ENCODE measurements at regions not wholly inside any gene's neighbourhood (a gene's known extent, or its start where the extent isn't known, plus 50 kb on each side); places are given as distances from the start of the nearest gene placed in this dataset.

- no peak for DNase-seq (ENCODE audit: low read depth)
Measured at GRCh38 chr14:71362282-71362681, 455.0 kb downstream of the PCNX1 start.

GRCh38 chr14:71362920-71363584 is 455.8 kb downstream of the PCNX1 start:
- peak; percentile 18 for DNase-seq (ENCODE audit: low read depth)

GRCh38 chr14:71363946-71364925 is 457.0 kb downstream of the PCNX1 start:
- DNase-seq (ENCODE audit: low read depth) = peak; percentile 40

DNA sequence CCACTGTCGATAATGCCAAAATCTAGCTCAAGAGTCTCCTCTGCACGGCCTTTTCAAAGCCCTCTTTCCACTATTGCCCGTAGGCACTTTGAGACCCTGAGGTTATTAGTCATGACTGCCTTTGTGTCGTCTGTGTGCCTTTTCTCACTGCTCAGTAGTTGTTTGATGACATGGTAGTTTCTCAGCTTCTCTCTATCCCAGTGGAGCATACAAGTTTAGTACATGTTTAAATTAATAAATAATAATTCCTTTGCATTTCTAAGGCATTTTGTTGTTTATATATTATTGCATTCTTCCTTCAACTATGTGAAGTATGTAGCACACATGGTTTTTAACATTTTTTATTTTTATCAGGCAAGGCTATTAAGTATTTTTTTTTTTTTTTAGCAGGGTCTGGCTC is 458.1 kb downstream of the PCNX1 start:
- no peak for DNase-seq (ENCODE audit: low read depth)

DNA sequence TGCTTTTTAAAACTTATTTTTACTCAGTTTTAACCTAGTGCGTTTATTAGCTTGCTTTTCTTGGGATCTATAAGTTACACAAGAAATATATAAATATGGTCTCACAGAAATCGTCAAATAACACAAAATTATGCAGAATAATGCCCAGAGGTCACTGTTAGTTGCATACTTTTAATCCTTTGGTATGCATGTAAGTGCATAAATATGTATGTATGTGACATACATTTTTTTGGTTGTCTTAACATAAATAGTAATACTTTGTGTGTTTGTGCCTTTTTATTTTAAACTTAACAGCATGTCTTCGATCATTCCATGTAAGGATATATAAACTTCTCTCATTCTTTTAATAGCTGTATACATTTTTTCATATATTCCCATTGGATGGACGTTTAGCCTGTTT is 459.6 kb downstream of the PCNX1 start:
- no peak for DNase-seq (ENCODE audit: low read depth)

GRCh38 chr14:71371711-71372396 is 464.6 kb downstream of the PCNX1 start:
- peak; percentile 76 for DNase-seq (ENCODE audit: low read depth)

- DNase-seq (ENCODE audit: low read depth) = peak; percentile 93
Measured at GRCh38 chr14:71372411-71372838, 465.2 kb downstream of the PCNX1 start.

- no peak for DNase-seq (ENCODE audit: low read depth)
Measured at GRCh38 chr14:71373773-71374172, 466.5 kb downstream of the PCNX1 start.

GRCh38 chr14:71374989-71375388 is 467.7 kb downstream of the PCNX1 start:
- DNase-seq (ENCODE audit: low read depth) = no peak

- DNase-seq (ENCODE audit: low read depth) = no peak
Measured at GRCh38 chr14:71377099-71377498, 469.8 kb downstream of the PCNX1 start.

- peak; percentile 79 for DNase-seq (ENCODE audit: low read depth)
Measured at GRCh38 chr14:71380271-71380670, 473.0 kb downstream of the PCNX1 start.

DNA sequence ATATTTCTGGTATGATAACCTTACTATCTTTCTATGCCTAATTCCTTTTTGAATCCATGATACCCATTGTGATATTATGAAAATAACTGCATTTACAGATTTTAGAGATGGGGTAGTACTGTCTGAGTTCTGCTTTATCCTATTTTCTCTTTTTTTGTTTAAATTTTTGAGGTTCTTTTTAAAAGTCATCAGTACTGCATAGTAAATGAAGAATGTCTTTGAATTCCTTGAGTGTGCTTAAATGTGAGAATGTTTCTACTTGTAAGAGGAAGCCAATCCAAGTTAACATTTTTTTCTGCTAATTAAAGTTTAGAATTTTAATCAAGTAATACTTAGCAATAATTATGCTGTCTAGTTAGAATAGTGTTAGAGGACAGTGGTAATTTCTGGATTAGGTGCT is 474.6 kb downstream of the PCNX1 start:
- no peak for DNase-seq (ENCODE audit: low read depth)

- DNase-seq (ENCODE audit: low read depth) = no peak
Measured at GRCh38 chr14:71382315-71382714, 475.1 kb downstream of the PCNX1 start.

DNA sequence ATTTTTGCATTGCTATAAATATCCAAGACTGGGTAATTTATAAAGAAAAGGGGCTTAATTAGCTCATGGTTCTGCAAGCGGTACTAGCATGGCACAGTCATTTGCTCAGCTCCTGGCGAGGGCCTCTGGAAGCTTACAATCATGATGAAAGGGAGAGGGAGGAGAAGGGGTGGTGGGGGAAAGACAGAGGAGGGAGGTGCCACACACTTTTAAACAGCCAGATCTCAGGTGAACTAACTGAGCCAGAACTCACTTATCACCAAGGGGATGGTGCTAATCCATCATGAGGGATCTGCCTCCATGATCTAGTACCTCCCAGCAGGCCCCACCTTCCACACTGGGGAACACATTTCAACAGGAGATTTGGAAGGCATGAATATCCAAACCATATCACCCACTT is 476.3 kb downstream of the PCNX1 start:
- DNase-seq (ENCODE audit: low read depth) = no peak

GRCh38 chr14:71384007-71384845 is 477.0 kb downstream of the PCNX1 start:
- DNase-seq (ENCODE audit: low read depth) = no peak

DNA sequence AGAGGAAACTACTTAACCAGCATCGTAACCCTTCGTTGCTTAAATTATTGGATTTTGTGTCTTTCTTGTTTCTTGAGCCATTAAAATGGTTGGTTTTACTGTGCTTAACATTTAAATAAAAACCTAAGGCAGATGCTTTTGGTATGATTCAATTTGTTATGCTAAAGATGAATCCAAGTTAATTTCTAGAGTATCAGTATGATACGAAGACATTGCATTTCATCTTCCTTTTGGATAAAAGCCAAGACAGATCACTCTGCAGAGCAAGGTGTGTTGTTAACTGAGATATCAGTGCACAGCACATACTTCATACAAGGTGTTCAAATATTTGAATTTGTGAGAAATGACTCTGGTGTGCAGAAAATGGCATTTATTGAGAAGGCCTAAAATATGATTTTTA is 480.5 kb downstream of the PCNX1 start:
- DNase-seq (ENCODE audit: low read depth) = no peak

GRCh38 chr14:71388336-71388735 is 481.1 kb downstream of the PCNX1 start:
- no peak for DNase-seq (ENCODE audit: low read depth)

DNA sequence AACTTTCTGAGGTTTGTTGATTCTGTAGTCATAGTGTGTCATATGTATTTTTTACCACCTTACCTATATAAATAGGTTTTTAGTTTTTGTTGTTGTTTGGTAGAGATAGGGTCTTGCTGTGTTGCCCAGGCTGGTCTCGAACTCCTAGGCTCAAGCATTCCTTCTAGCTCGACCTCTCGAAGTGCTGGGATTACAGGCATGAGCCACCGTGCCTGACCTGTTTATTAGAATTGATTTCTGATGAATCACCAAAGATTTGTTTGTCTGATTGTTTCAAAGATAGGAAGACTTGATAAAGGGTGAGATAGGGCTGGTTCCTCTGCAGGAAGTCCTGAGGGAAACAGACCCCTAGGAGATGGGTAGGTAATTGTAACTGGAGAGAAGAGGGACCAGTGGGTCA is 481.6 kb downstream of the PCNX1 start:
- DNase-seq (ENCODE audit: low read depth) = no peak

DNA sequence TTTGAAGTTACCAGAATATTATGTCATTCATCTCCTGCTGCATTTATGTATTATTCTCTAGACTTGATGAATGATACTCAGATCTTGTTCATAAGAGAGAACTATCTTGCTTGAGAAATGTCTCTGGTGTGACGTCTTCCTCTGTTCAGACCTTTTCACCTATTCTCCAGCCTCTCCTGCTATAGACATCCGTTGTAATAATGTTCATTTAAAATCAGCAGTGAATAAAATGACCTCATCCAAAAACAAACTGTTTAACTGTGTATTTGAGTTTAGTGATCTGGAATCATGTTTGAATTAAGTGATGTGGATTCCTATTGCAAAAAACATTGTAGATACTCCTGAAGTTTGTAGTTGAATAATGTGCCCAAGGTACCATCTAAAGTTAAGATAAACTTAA is 487.1 kb downstream of the PCNX1 start:
- no peak for DNase-seq (ENCODE audit: low read depth)

DNA sequence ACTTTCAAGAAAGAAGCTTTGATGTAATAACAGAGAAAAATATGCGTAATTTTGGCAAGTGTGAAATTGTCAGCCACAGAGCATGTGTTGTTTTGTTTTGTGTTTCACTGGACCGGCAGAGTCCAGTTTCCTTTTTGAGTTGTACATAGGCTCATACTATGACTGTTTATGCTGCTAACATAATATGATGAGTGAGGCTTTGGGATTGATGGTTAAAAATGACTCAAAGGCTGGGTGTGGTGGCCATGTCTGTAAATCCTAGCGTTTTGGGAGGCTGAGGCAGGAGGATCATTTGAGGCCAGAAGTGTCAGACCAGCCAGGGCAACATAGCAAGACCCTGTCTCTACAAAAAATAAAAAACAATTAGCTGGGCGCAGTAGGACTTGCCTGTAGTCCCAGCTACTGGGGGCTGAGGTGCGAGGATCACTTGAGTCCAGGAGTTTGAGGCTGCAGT is 487.9 kb downstream of the PCNX1 start:
- DNase-seq (ENCODE audit: low read depth) = no peak

DNA sequence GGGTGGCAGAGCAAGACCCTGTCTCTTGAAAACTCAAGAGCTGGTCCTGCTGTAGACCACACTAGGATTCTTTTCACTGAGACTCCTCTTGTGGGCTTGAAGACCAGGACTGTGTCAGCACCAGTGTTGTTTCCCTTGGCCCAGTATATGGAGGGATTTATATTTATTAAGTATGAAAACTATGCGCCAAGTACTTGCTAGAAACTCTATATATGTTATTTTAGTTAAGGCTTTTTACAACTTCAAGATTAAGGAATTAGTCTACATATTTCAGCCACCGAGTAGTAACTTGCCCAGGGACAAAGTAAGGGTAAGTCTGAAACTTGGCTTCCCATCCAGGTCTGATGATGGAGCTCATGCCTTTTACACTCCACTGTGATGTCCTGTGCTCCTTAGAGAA is 488.4 kb downstream of the PCNX1 start:
- DNase-seq (ENCODE audit: low read depth) = no peak
